ENCODE measurements at regions not wholly inside any gene's neighbourhood (a gene's known extent, or its start where the extent isn't known, plus 50 kb on each side); places are given as distances from the start of the nearest gene placed in this dataset.

DNA sequence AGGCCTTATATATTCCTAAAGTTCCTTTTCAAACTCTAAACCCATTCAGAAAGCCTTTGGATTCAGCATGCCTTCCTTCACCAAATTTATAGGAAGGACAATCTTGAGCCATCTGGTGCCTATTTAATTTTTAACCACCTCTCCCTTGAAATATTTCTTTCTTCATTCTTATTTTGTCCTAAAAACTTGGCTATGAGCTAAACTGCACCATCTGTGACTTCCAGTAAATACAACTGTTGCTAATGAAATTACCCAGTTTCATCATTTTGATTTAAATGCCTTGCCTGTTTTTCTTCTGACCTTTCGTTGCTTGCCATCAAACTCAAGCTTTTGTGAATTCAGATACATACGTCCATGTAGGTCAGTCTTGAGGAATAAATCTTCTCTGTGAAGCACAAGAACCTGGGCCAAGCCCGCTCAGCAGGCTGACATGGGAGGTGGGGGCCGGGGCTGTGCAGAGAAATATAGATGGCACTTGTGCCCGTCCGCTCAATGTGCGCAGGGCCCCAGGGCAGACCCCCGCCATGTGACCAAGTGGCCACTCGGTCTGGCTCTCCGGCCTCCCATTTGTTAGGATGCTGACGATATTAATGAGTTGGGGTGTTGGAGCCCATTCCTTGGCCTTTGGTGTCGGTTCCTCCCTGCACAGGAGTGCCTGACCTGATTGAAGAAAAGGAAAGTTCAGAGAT lies 335.9 kb downstream of the VPS13C start:
- intact Hi-C loops (cut with DNase I) = no loop called here
- no peak for ATAC-seq
- Histone ChIP-seq H3K9me3 (no peaks in the 10 kb centered on the region), H3K4me1 (no peaks in the 10 kb centered on the region), H3K27me3 (peaks cover 0 to 35% (median 21%) of the 10 kb centered on the region in 7 donors), H3K4me3 (no peak overlapping the region), H3K27ac (no peak overlapping the region), H3K36me3 (no peaks in the 10 kb centered on the region)
- TF ChIP-seq, protein P1, sequence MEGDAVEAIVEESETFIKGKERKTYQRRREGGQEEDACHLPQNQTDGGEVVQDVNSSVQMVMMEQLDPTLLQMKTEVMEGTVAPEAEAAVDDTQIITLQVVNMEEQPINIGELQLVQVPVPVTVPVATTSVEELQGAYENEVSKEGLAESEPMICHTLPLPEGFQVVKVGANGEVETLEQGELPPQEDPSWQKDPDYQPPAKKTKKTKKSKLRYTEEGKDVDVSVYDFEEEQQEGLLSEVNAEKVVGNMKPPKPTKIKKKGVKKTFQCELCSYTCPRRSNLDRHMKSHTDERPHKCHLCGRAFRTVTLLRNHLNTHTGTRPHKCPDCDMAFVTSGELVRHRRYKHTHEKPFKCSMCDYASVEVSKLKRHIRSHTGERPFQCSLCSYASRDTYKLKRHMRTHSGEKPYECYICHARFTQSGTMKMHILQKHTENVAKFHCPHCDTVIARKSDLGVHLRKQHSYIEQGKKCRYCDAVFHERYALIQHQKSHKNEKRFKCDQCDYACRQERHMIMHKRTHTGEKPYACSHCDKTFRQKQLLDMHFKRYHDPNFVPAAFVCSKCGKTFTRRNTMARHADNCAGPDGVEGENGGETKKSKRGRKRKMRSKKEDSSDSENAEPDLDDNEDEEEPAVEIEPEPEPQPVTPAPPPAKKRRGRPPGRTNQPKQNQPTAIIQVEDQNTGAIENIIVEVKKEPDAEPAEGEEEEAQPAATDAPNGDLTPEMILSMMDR (IDR thresholded peaks at IDR 0.05) = no peak
- DNase-seq = no peak
- WGBS, 2 donors = 90 to 91% methylated on average over 12 of the region's 12 CpGs

DNA sequence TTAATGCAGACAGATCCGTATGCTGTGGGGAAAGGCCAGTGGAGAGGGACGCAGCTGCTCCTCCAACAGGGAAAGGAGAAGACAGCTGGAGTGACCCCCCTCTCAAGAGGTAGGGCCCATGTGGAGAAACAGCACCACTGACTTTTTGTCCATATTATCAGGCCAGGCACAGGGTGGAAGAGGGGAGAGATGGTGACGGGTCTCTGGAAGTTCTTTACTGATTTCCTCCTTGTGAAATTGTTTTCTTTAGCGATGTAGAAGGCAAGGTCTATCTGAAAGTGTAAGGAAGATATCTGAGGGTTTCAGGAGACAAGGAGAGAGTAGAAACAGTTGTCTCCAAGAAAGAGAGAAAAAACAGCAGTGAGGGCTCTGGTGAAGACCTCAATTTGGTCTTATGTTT lies 338.8 kb downstream of the VPS13C start:
- no peak for DNase-seq
- Histone ChIP-seq H3K4me1 (no peaks in the 10 kb centered on the region), H3K9me3 (no peaks in the 10 kb centered on the region), H3K27ac (no peak overlapping the region), H3K36me3 (no peaks in the 10 kb centered on the region), H3K27me3 (peaks cover 0 to 27% (median 19%) of the 10 kb centered on the region in 7 donors), H3K4me3 (no peak overlapping the region)
- intact Hi-C loops (cut with DNase I) = no loop called here
- TF ChIP-seq, protein P1 (IDR thresholded peaks at IDR 0.05) = no peak
- ATAC-seq = no peak
- 64 to 77% methylated on average over 4 of the region's 4 CpGs for WGBS, 2 donors

DNA sequence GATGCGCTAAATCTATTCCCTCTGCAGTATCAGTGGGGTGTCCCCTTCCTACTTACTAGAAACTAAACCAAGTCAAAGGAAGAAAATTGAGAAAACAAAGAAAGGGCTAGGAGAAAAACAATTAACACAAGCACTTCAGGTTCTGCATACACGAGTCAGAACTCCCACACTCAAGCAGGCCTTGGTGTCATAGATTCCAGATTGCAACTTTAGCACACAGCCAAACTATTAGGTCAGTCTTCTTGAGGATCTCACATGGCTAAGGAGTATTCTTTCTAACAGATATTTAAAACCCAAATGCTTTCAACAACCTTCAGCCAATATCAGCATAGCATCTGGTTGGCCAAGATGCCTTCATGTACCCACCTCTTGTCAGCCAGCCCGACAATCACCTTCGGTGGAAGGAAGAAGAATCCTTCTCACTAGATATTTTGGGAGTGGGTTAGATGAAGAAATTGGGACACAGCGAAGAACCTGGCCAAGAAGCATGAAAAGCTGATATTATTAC lies 340.0 kb downstream of the VPS13C start:
- TF ChIP-seq, protein P1 (IDR thresholded peaks at IDR 0.05) = no peak
- intact Hi-C loops (cut with DNase I) = no loop called here
- no peaks in the 10 kb centered on the region for H3K4me1 ChIP-seq
- no peaks in the 10 kb centered on the region for H3K9me3 ChIP-seq
- peak overlapping the region in 1 of 10 donors; percentile 27 for H3K27ac ChIP-seq
- 86 to 88% methylated on average over 5 of the region's 5 CpGs for WGBS, 2 donors
- DNase-seq (no peak), ATAC-seq (peak in 3 of 8 donors; percentile 47 to 82 (median 79))
- H3K4me3 ChIP-seq = no peak overlapping the region
- H3K27me3 ChIP-seq = peaks cover 0 to 20% (median 8%) of the 10 kb centered on the region in 7 donors
- no peaks in the 10 kb centered on the region for H3K36me3 ChIP-seq

DNA sequence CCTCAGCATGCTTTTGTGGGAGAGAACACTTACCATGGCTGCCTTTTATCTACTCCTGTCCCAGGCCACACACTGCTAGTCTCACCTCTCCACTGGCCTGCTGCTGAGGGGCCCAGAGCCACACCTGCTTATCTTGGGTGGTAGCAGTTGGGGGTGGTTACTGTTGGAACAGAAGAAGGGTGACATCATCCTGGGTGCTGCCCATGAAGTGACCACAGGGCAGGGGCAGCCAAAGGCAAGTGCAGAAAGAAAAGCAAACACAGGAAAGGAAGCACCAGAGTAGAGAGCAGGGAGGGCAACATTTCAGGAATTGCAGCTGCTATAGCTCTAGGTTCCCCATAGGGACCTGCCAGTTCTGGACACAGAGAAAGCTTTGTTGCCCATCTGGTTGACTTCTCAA lies 345.2 kb downstream of the VPS13C start:
- intact Hi-C loops (cut with DNase I) = no loop called here
- H3K4me3 ChIP-seq = no peak overlapping the region
- H3K4me1 ChIP-seq = no peaks in the 10 kb centered on the region
- no peak overlapping the region for H3K27ac ChIP-seq
- ATAC-seq (peak in 1 of 8 donors; percentile 52), DNase-seq (no peak)
- TF ChIP-seq, protein P1 (IDR thresholded peaks at IDR 0.05) = no peak
- no peaks in the 10 kb centered on the region for H3K9me3 ChIP-seq
- H3K36me3 ChIP-seq = no peaks in the 10 kb centered on the region
- H3K27me3 ChIP-seq = peaks cover 0 to 15% (median 0%) of the 10 kb centered on the region in 7 donors

Measured in heart right ventricle (tissue), 16 donors.